ENCODE measurements at regions not wholly inside any gene's neighbourhood (a gene's known extent, or its start where the extent isn't known, plus 50 kb on each side); places are given as distances from the start of the nearest gene placed in this dataset.
A peak's percentile ranks its signal among the peaks of the same experiment; 100 is the strongest.

- DNase-seq = no peak
Observed at GRCh38 chr18:44090453-44090852, 590.2 kb upstream of the SETBP1 start.

GRCh38 chr18:44093253-44093652 lies 587.4 kb upstream of the SETBP1 start:
- no peak for DNase-seq

- no peak for DNase-seq
Observed at GRCh38 chr18:44096016-44096415, 584.7 kb upstream of the SETBP1 start.

GRCh38 chr18:44098551-44099098 lies 582.1 kb upstream of the SETBP1 start:
- DNase-seq = no peak

GRCh38 chr18:44107187-44107586 lies 573.5 kb upstream of the SETBP1 start:
- DNase-seq = no peak

GRCh38 chr18:44111337-44111736 lies 569.4 kb upstream of the SETBP1 start:
- DNase-seq = no peak

- no peak for DNase-seq
Observed at GRCh38 chr18:44117821-44118220, 562.9 kb upstream of the SETBP1 start.

GRCh38 chr18:44119607-44120006 lies 561.1 kb upstream of the SETBP1 start:
- DNase-seq = no peak

GRCh38 chr18:44123743-44124142 lies 556.9 kb upstream of the SETBP1 start:
- no peak for DNase-seq

- no peak for DNase-seq
Observed at GRCh38 chr18:44125446-44125845, 555.2 kb upstream of the SETBP1 start.

- no peak for DNase-seq
Observed at GRCh38 chr18:44126598-44126997, 554.1 kb upstream of the SETBP1 start.

GRCh38 chr18:44128365-44128764 lies 552.3 kb upstream of the SETBP1 start:
- no peak for DNase-seq

GRCh38 chr18:44130376-44130942 lies 550.2 kb upstream of the SETBP1 start:
- peak in 1 of 2 experiments; percentile 4 for DNase-seq

GRCh38 chr18:44133483-44133882 lies 547.2 kb upstream of the SETBP1 start:
- DNase-seq = no peak

- no peak for DNase-seq
Observed at GRCh38 chr18:44134447-44134846, 546.2 kb upstream of the SETBP1 start.

- no peak for DNase-seq
Observed at GRCh38 chr18:44135741-44136140, 544.9 kb upstream of the SETBP1 start.

GRCh38 chr18:44136326-44136725 lies 544.4 kb upstream of the SETBP1 start:
- DNase-seq = no peak

GRCh38 chr18:44143072-44143471 lies 537.6 kb upstream of the SETBP1 start:
- DNase-seq = no peak

- no peak for DNase-seq
Observed at GRCh38 chr18:44149706-44150105, 531.0 kb upstream of the SETBP1 start.

GRCh38 chr18:44153981-44154380 lies 526.7 kb upstream of the SETBP1 start:
- DNase-seq = no peak

- DNase-seq = no peak
Observed at GRCh38 chr18:44156126-44156525, 524.6 kb upstream of the SETBP1 start.

- DNase-seq = no peak
Observed at GRCh38 chr18:44156776-44157335, 523.8 kb upstream of the SETBP1 start.

- DNase-seq = no peak
Observed at GRCh38 chr18:44170208-44170880, 510.3 kb upstream of the SETBP1 start.

GRCh38 chr18:44171301-44171700 lies 509.4 kb upstream of the SETBP1 start:
- no peak for DNase-seq
